Endothelial cell (in vitro differentiated cells): ENCODE measurements at regions not wholly inside any gene's neighbourhood (a gene's known extent, or its start where the extent isn't known, plus 50 kb on each side); places are given as distances from the start of the nearest gene placed in this dataset.

Experiments
- DNase-seq: peaks from one replicate; pipeline ENCODE4 v3.0.0; 2021; ENCODE audit warnings: low spot score
- H3K27ac Mint-ChIP-seq: one replicate; pipeline ENCODE4 v1.8.0; 2021; ENCODE audit warnings: mixed read lengths, inconsistent platforms; ENCODE audit not compliant: unreplicated experiment
- H3K27me3 Mint-ChIP-seq: one replicate; pipeline ENCODE4 v1.8.0; 2021; ENCODE audit warnings: mild to moderate bottlenecking, moderate library complexity, mixed read lengths, inconsistent platforms; ENCODE audit not compliant: unreplicated experiment
- H3K36me3 Mint-ChIP-seq: one replicate; pipeline ENCODE4 v1.8.0; 2021; ENCODE audit warnings: mild to moderate bottlenecking, low read depth, mixed read lengths, inconsistent platforms; ENCODE audit not compliant: unreplicated experiment
- H3K4me1 Mint-ChIP-seq: one replicate; pipeline ENCODE4 v1.8.0; 2021; ENCODE audit warnings: mild to moderate bottlenecking, mixed read lengths, inconsistent platforms; ENCODE audit not compliant: unreplicated experiment
- H3K4me3 Mint-ChIP-seq: one replicate; pipeline ENCODE4 v1.8.0; 2021; ENCODE audit warnings: mild to moderate bottlenecking, mixed read lengths, inconsistent platforms; ENCODE audit not compliant: unreplicated experiment
- H3K9me3 Mint-ChIP-seq: one replicate; pipeline ENCODE4 v1.8.0; 2021; ENCODE audit warnings: mixed read lengths, inconsistent platforms; ENCODE audit not compliant: unreplicated experiment
- TF ChIP-seq, protein P1 (sequence below): fragments of 200-600 bp; sonication (generic); IDR thresholded peaks from one replicate; pipeline ENCODE4 v1.5.0; 2021; ENCODE audit warnings: antibody characterized with exemption; ENCODE audit not compliant: unreplicated experiment

DNA sequence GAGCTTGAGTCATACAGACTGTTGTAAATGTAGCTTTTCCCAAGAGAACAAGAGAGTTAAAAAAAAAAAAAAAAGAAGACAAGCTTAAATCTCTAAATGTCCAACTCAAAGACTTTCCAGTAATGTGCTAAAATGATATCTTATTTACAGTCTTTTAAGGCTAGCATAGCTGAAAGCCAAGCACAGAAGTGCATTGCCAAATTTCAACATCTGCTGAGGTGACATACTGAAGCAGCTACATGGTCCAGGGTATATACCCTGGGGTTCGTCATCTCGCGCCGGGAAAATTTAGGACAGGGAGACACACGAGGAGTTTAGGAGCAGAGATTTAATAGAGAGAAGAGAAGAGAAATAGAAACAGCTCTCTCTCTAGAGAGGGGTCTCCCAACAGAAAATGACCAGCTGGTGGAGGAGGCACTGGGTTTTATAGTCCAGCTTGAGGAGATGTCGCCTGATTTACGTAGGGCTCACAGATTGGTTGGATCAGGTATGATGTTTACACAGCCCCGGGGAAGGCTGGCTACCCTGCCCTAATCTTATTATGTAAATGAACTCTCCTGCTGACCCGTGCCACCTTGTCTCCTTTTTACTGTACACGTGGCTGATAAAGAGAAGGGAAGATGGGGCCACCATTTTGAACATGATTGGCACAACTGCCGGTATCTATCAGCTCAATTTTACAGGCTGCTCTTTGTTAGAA, 172.7 kb downstream of the TRIM33 start:
- H3K9me3 Mint-ChIP-seq = no peaks in the 10 kb centered on the region
- no peaks in the 10 kb centered on the region for H3K36me3 Mint-ChIP-seq
- no peak overlapping the region for H3K4me3 Mint-ChIP-seq
- TF ChIP-seq, protein P1, sequence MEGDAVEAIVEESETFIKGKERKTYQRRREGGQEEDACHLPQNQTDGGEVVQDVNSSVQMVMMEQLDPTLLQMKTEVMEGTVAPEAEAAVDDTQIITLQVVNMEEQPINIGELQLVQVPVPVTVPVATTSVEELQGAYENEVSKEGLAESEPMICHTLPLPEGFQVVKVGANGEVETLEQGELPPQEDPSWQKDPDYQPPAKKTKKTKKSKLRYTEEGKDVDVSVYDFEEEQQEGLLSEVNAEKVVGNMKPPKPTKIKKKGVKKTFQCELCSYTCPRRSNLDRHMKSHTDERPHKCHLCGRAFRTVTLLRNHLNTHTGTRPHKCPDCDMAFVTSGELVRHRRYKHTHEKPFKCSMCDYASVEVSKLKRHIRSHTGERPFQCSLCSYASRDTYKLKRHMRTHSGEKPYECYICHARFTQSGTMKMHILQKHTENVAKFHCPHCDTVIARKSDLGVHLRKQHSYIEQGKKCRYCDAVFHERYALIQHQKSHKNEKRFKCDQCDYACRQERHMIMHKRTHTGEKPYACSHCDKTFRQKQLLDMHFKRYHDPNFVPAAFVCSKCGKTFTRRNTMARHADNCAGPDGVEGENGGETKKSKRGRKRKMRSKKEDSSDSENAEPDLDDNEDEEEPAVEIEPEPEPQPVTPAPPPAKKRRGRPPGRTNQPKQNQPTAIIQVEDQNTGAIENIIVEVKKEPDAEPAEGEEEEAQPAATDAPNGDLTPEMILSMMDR = no peak
- no peak overlapping the region for H3K27ac Mint-ChIP-seq
- no peaks in the 10 kb centered on the region for H3K4me1 Mint-ChIP-seq
- no peaks in the 10 kb centered on the region for H3K27me3 Mint-ChIP-seq
- DNase-seq = no peak

DNA sequence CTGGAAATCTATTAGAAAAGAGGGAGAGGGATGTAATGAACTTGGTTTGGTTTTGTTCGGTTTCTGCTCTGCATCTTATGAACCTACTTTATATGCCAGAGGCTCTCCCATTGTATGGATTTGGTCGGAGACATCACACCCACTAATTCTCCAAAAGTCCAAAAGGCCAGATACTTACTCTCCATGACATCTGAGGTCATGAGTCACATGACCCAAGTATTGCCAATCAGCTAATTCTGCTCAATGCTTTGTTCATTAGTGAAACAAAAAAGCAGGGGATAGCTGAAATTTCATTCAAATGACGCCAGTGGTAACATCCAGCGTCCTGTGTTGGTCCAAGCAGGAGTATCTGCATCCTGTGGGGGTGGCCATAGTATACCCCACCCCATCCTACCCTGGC, 173.6 kb downstream of the TRIM33 start:
- no peaks in the 10 kb centered on the region for H3K9me3 Mint-ChIP-seq
- H3K36me3 Mint-ChIP-seq = no peaks in the 10 kb centered on the region
- no peaks in the 10 kb centered on the region for H3K27me3 Mint-ChIP-seq
- H3K27ac Mint-ChIP-seq = no peak overlapping the region
- no peak overlapping the region for H3K4me3 Mint-ChIP-seq
- TF ChIP-seq, protein P1 = no peak
- no peak for DNase-seq
- H3K4me1 Mint-ChIP-seq = no peaks in the 10 kb centered on the region

GRCh38 chr1:114336360-114336759, 174.6 kb downstream of the TRIM33 start:
- DNase-seq = no peak

DNA sequence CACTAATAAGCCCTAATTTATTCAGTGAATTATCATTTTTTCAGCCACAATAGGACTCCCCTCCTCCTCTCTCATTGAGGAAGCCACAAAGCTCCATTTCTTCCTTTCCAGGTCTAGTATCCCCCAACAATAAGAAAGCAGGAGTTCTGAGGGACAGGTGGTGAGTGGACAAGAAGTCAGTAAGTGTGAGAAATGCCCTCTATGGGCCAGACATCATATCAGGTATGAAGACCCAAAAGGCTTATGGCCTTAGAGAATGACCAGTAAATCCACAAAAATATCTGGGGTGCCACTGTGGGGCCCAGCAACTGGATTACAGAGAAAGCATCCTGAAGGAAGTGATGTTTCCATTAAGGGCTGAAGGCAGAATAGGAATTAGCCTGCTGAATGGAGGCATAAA, 175.7 kb downstream of the TRIM33 start:
- no peak overlapping the region for H3K27ac Mint-ChIP-seq
- H3K9me3 Mint-ChIP-seq = no peaks in the 10 kb centered on the region
- TF ChIP-seq, protein P1 = no peak
- no peaks in the 10 kb centered on the region for H3K36me3 Mint-ChIP-seq
- DNase-seq = no peak
- no peaks in the 10 kb centered on the region for H3K4me1 Mint-ChIP-seq
- no peaks in the 10 kb centered on the region for H3K27me3 Mint-ChIP-seq
- H3K4me3 Mint-ChIP-seq = no peak overlapping the region

More at GRCh38 chr1:114336360-114336759, 174.6 kb downstream of the TRIM33 start:
- Mint-ChIP-seq H3K27ac (no peak overlapping the region), H3K4me1 (no peaks in the 10 kb centered on the region), H3K4me3 (no peak overlapping the region), H3K9me3 (no peaks in the 10 kb centered on the region), H3K36me3 (no peaks in the 10 kb centered on the region), H3K27me3 (no peaks in the 10 kb centered on the region)
- TF ChIP-seq, protein P1 = no peak

DNA sequence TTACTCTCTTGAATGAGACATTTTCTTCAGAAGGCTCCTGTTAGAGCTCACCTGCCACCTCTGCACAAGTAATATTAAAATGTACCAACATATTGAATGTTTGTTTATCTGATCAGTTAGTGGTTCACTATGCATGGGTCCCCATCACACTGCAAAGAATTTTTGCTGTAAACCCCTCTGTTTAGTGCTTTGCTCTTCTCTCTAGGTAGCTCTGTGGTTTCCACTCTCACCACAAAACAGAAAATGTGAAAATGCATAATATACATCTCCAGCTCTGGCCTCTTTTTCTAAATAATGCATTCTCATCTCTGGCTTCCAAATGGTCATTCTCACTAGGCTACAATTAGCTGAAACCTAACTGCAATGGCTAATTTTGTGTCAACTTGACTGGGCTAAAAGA, 176.7 kb downstream of the TRIM33 start:
- Mint-ChIP-seq H3K27ac (no peak overlapping the region), H3K4me3 (no peak overlapping the region), H3K4me1 (no peaks in the 10 kb centered on the region), H3K9me3 (no peaks in the 10 kb centered on the region), H3K27me3 (no peaks in the 10 kb centered on the region), H3K36me3 (no peaks in the 10 kb centered on the region)
- DNase-seq = no peak
- TF ChIP-seq, protein P1 = no peak
